ENCODE measurements at regions not wholly inside any gene's neighbourhood (a gene's known extent, or its start where the extent isn't known, plus 50 kb on each side); places are given as distances from the start of the nearest gene placed in this dataset.
"Not testable (repeated sequence)": the region's sequence is repeated elsewhere in the genome, so short reads cannot be mapped to it uniquely, and the experiment has no call there.

GRCh38 chr7:159207393-159207792 is 62.7 kb upstream of the VIPR2 start:
- no peak for FAIRE-seq

- no peak for FAIRE-seq
Observed at GRCh38 chr7:159205833-159206232, 61.2 kb upstream of the VIPR2 start.

- no peak for FAIRE-seq
Observed at GRCh38 chr7:159204664-159205063, 60.0 kb upstream of the VIPR2 start.

- not testable (repeated sequence) for FAIRE-seq
Observed at GRCh38 chr7:159203253-159203652, 58.6 kb upstream of the VIPR2 start.

GRCh38 chr7:159201722-159202330 is 57.2 kb upstream of the VIPR2 start:
- no peak for FAIRE-seq

DNA sequence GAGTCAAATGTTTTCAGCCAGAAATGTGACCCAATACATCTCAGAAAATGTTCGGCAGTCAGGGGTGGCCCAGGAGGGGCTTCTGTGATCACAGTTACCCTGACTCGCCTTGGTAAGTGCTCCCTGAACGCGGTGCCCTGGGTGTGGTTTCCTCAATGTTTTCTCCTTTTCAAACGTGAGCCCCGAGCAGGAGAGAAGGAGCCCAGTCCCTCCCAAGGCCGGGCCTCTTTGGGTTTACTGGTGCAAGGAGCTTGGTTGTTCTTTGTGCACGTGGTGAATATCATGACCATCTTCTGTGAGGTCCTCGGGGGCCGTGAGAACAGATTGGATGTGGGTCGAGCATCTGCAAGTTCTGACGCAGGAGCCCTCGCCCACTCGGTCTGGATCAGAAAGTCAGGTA is 55.8 kb upstream of the VIPR2 start:
- no peak for FAIRE-seq

- no peak for FAIRE-seq
Observed at GRCh38 chr7:159198016-159198724, 53.5 kb upstream of the VIPR2 start.

- FAIRE-seq: no peak
Observed at GRCh38 chr7:159197066-159197975, 52.7 kb upstream of the VIPR2 start.

DNA sequence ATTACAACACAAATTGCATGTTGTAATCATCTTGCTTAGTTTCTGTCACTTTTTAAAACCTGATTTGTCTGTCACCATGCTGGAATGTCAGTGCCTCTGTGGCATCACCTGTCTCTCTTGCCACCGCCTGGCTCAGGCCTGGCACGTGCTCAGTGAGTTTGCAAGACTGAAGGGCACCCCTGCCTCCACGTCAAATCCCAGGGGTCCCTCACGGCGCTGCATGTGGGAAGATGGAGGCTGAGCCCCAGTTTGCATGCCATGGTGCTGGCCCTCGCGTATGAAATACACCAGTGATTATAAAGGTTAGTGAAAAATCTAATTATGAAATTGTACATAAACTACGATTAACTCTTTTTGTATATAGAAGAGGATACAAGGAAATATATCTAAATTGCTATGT is 51.9 kb upstream of the VIPR2 start:
- FAIRE-seq: no peak

DNA sequence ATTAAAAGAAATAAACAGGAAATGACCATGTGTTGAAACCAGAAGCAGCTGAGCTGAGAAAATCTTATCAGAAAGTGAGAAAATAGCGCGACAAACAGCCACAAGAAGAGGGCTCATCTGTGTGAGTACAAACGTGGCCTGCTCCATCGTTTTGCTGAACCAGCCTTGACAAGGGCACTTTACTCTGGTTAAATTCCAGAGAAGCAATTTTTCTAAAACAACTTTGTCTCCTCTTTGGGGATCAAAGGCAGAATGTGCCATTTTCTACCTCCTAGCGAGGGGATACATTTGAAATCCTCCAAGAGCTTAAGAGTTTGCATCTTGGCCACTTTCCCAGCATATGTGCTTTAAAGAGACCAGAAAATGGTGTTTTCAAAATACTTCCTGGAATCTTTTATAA is 51.3 kb upstream of the VIPR2 start:
- FAIRE-seq: peak; percentile 91

Measured in endometrium (tissue), 2 donors.